Fibroblast of upper back skin (primary cell): ENCODE measurements at regions not wholly inside any gene's neighbourhood (a gene's known extent, or its start where the extent isn't known, plus 50 kb on each side); places are given as distances from the start of the nearest gene placed in this dataset.

Source experiments
- DNase-seq: peaks from one replicate; pipeline ENCODE4 v3.0.0-alpha.2; 2013

- no peak for DNase-seq
Observed at GRCh38 chr9:28770827-28771226, 1197.5 kb upstream of the C9orf72 start.

- DNase-seq = peak; percentile 24
Observed at GRCh38 chr9:28774433-28775235, 1201.4 kb upstream of the C9orf72 start.

- peak; percentile 34 for DNase-seq
Observed at GRCh38 chr9:28779243-28779642, 1206.0 kb upstream of the C9orf72 start.

GRCh38 chr9:28781481-28781880 lies 1208.2 kb upstream of the C9orf72 start:
- no peak for DNase-seq

GRCh38 chr9:28782630-28783029 lies 1209.3 kb upstream of the C9orf72 start:
- DNase-seq = no peak

- no peak for DNase-seq
Observed at GRCh38 chr9:28792716-28793115, 1219.4 kb upstream of the C9orf72 start.

- DNase-seq = no peak
Observed at GRCh38 chr9:28799876-28800275, 1226.6 kb upstream of the C9orf72 start.

- peak; percentile 28 for DNase-seq
Observed at GRCh38 chr9:28801144-28801799, 1228.0 kb upstream of the C9orf72 start.

- DNase-seq = no peak
Observed at GRCh38 chr9:28805197-28805596, 1231.9 kb upstream of the C9orf72 start.

GRCh38 chr9:28808042-28808441 lies 1234.8 kb upstream of the C9orf72 start:
- peak; percentile 39 for DNase-seq

- peak; percentile 22 for DNase-seq
Observed at GRCh38 chr9:28810388-28811075, 1237.3 kb upstream of the C9orf72 start.

- no peak for DNase-seq
Observed at GRCh38 chr9:28820741-28821140, 1247.5 kb upstream of the C9orf72 start.

GRCh38 chr9:28821240-28821639 lies 1248.0 kb upstream of the C9orf72 start:
- no peak for DNase-seq

- DNase-seq = no peak
Observed at GRCh38 chr9:28824432-28824963, 1251.2 kb upstream of the C9orf72 start.

- peak; percentile 3 for DNase-seq
Observed at GRCh38 chr9:28832168-28832770, 1259.0 kb upstream of the C9orf72 start.

- DNase-seq = no peak
Observed at GRCh38 chr9:28834156-28834555, 1260.9 kb upstream of the C9orf72 start.

GRCh38 chr9:28839778-28840430 lies 1266.6 kb upstream of the C9orf72 start:
- no peak for DNase-seq

- DNase-seq = no peak
Observed at GRCh38 chr9:28841775-28842174, 1268.5 kb upstream of the C9orf72 start.

- DNase-seq = no peak
Observed at GRCh38 chr9:28847331-28847730, 1274.0 kb upstream of the C9orf72 start.

GRCh38 chr9:28848671-28849070 lies 1275.4 kb upstream of the C9orf72 start:
- DNase-seq = no peak

- no peak for DNase-seq
Observed at GRCh38 chr9:28853477-28853876, 1280.2 kb upstream of the C9orf72 start.

- DNase-seq = no peak
Observed at GRCh38 chr9:28866951-28867350, 1293.7 kb upstream of the C9orf72 start.
